Stimulated activated CD4-positive, alpha-beta T cell treated with anti-CD3 and anti-CD28 coated beads, Interleukin-4, amount 100 ng/mL, for 48 hours (primary cell): ENCODE measurements at regions not wholly inside any gene's neighbourhood (a gene's known extent, or its start where the extent isn't known, plus 50 kb on each side); places are given as distances from the start of the nearest gene placed in this dataset.
"Not testable (repeated sequence)": the region's sequence is repeated elsewhere in the genome, so short reads cannot be mapped to it uniquely, and the experiment has no call there.

Source experiments
- DNase-seq, 2 donors: peaks; one replicate each; pipeline ENCODE4 v3.0.0-alpha.2; 2020; ENCODE audit warnings: low read depth in 2 of 2

DNA sequence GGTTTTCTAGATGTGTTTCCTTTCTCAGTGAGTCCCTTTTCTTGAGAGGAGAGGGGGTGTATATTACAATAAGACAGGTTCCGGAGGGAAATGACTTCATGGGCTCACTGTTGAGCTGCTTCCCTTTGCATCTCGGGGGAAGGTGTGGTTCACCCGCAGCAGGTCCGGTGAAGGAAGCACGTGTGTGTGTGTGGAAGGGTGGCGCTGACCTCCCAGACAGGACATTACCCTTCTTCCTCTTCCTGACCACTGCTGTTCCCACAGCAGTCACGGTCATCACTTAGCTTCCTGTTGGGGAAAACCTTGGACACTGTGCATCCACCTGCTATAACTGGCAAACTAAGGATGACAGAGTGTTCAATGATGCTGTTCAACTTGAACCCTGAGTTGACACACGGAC lies 83.6 kb downstream of the PLEKHG1 start:
- no peak for DNase-seq

DNA sequence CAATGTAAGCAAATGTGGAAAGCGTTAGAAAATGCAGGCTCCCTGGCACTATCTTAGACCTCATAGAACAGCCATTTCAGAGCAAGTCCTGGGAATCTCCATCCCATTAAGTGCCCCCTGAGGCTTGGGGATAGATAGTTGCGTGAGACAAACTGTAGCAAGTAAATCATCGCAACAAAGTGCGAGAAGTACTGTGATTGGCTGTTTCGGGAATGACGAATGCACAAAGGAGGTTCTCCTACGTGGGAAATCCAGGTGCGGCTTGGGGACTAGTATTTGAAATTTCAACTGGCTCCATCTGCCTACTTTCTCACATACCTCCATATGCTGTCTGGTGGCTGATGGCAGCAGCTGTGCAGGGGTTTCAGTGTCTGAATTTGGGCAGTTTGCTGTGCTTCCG lies 84.5 kb downstream of the PLEKHG1 start:
- DNase-seq: no peak

DNA sequence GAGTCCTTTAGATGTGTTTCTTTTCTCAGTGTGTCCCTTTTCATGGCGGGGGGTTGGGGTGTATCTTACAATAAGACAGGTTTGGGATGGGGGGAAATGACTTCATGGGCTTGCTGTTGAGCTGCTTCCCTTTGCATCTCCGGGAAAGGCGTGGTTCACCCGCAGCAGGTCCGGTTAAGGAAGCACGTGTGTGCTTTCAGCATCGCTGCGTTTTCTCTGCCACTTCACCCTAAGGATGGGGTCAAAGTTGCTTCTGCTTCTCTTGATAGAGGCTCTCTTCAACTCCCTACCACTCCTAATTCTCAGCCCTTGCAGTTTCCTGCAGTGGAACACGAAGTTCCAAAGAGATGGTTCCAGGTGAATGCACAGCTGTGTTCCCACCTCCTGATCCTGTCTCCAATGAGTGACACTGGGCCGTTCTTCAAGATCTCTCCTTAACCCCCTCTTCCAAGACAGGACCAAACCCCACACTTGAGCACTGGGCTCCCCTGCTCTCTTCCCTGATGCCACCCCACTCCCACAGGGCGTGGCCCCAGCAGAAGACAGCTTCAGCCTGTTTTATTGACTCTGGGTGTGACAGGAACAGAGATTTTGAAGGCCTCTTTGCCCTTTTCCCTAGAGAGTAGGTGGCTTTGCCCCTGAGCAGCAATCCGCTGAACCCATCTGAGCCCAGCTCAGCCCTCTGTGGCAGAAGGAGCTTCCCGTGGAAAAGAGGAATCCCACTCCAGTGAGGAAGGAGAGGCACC lies 85.2 kb downstream of the PLEKHG1 start:
- DNase-seq: no peak

DNA sequence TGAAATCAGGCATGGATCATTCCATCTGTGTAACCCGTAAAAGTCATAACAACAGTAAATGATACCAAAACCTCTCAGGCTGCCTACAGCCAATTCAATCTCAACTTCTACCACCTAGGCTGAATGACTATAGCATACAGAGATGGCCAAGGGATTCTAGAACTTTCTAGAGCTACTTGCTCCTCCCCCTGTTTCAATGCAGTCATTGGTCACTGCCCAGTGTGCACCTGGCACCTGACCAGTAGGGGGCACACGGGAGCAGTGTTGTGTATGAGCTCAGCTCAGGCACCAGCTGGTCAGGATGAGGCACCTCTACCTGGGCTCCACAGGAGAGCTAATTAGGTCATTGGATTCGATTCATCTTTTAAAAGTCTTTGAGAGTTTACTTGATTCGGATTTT lies 86.2 kb downstream of the PLEKHG1 start:
- DNase-seq: peak; percentile 44 to 58

DNA sequence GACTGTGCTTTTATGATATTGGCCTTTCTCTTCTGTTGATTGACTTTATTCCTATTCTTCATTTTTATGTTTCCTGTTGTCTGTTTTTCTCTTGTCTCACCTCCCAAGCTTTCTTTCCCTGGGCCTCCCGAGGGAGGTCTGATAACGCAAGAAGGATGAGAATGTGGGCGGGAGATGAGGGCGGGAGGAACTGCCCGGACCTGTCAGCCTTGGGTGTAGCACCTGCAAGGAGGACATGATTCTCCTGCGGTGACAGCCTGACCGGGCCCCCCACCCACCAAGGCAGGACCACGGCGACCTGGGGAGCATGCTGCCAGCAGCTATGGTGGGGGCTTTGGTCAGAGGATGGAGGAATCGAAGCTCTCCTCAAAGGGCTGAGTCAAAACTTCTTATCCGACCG lies 86.9 kb downstream of the PLEKHG1 start:
- DNase-seq: no peak

DNA sequence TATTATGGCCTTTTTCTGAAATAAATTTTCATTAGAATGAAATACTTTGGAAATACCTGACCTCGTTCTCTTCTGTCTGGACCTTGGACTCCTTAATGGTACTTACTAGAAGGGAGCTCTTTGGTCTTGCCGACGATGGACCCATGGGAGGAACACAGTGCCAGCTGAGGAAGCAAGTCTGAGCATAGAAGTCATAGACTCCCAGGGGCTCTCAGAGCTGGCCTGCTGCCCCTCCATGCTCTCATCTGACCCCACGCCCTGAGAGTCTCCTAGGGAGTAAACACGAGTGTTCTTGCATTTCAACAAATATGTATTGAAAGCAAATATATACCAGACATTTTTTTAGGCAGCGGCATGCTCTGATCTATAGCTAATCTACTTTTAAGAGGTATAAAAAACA lies 87.8 kb downstream of the PLEKHG1 start:
- no peak for DNase-seq

DNA sequence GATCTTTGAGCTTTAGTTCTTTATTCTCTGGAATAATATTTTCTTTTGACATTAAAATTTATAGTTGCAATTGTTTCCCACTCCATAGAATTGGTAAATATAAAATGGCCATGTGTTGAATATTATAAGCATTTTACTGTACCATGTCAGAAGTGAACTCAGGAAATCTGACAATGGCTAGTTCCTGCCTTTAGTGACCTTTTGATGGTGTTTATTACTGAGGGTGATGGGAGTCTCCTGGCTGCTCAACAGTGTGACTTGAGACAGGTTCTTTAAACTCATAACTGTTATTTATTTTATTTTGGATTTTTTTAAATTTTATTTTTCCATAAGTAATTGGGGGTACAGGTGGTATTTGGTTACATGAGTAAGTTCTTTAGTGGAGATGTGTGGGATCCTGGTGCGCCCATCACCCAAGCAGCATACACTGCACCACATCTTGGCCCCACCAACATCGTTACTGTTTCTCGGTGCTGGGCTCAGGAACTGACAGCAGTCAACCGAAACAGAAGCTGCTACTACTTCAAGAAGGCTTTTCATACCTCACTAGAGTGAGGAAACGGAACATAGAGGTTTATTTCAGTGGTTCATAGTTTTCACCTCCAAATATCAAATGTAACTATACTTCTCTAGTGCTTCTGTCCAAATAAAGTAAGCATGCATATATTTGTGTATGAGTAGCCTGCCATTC lies 90.4 kb downstream of the PLEKHG1 start:
- DNase-seq: no peak

DNA sequence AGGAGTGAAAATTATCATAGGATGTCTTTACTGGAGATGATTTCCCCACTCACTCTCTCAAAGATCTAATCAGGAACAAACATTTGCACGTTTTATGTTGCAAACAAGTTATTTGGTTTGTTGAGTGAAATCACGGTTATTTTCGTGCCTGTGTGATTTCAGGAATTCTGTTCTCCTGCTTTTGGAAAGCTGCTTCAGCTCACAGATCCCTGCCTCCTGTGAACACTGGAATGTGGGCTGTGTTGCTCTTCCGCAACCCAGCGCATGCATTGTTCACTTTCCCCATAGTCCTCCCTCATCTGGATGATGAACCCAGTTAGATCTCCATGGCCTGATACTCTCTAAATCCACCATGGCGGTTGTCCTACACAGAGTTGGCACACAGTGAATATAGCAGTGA lies 91.0 kb downstream of the PLEKHG1 start:
- no peak for DNase-seq

DNA sequence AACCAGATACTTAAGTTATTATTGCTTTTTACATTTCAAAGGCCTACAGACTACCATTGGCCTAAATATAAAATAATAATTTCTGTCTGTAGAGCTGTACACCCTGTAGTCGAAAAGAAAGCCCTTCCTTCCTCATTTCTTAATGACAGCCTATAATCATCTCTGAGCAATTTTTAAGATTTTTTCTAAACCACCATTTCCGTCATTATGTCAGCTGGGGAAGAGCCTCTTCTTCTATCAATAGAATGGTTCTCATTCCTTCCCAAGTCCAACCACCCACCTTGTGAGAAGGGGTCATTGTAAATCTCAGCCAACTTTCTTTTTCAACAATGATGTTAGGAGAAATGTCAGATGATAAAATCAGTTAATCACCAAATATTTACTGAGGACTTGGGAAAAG lies 91.8 kb downstream of the PLEKHG1 start:
- DNase-seq: no peak

DNA sequence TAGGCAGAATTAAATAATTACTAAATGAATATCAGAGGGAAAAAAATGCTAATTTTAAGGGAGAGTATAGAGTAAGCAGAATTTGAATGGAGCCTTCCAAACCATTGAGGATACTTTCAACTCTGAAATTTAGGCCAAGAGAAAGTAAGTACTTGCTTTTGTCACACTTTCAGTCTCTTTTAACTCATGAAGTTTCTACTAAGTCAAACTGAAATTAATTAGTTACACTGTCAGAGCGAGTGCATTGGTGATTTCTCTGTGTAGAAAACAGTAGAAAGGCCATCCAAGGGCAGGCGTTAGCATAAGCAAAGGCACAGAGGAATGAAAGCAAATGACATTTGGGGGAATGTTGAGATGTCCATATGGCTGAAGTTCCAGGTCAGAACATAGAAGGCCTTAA lies 92.9 kb downstream of the PLEKHG1 start:
- no peak for DNase-seq

DNA sequence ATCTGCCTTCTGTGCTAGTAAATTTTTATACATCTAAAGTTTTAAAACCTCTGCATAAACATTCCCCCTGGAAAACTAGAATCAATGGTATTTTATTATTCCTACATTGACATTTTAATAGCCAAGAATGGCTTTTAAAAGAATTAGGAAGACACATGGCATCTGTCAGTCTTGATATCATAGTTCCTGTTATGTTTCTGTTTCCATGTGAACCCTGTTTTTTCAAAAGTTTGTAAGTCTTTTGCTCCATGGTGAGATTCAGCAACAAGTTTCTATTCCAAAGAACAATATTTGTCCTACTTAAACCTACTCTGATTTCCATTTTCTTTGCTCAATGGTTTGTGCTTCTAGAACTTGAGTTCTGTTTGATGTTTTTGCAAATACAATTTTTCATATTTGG lies 95.2 kb downstream of the PLEKHG1 start:
- no peak for DNase-seq

DNA sequence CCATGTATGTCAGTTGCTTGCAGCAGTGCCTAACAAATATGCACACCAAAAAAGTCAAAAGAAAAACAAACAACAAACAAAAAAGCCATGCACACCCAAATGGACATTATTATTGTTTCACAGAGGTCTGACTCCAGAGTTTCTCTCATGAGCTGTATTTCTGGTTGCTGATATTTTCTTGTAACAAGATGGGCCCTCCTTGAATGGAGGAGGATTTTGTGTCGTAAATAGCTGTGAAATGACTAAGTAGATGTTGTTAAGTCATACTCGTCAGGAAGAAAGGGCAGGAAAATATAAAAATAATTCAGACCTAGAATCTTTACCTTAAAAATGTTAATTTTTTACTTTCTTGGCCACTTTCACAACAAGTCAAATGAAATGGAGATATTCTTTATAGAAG lies 96.0 kb downstream of the PLEKHG1 start:
- DNase-seq: no peak

DNA sequence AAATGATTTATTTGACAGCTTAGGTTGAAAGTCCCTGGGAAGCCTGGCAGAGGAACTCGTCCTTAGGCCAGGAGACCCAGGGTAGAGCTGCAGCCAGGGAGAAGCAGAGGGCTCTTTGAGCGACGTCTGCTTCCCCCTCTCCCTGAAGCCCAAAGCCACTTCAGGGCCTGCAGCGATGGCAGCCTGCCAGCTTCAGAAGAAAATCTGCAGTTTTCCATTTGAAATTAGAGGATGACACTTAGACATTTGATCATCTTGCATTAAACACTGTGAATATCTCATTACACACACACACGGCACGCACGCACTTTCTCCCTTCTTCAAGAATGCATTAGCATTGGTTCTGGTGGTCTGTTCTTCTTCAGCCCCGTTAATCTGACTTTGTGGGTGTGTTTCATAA lies 96.5 kb downstream of the PLEKHG1 start:
- DNase-seq: no peak

DNA sequence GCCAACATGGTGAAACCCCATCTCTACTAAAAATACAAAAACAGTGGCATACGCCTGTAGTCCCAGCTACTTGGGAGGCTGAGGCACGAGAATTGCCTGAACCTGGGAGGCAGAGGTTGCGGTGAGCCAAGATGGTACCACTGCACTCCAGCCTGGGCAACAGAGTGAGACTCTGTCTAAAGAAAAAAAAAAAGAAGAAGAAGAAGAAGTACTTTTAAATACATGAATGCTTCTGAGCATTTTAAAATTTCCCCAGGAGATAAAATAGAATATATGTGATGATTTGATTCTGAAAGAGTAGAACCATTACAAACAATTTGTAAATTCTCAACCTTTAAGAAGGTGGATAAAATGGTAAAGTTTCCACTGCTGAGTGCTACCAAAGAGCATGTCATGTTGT lies 97.2 kb downstream of the PLEKHG1 start:
- DNase-seq: not testable (repeated sequence)

DNA sequence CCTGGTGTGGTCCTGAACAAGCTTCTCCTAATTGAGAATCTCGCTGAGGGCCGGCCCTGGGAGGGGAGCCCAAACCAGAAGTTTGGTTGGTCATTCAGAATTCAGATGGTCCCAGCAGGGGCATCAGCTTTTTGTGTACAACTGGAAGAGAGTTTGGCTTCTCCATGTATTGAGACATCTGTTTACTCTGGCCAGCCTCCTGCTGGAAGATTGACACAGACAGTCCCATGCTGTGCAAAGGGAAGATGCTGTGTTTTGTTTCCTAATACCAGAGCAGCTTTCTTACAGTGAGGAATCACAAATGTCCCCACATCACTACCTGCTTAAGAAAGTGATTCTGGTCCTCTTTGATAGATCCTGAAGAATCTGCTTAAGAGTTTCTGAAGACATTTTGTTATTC lies 97.8 kb downstream of the PLEKHG1 start:
- no peak for DNase-seq

DNA sequence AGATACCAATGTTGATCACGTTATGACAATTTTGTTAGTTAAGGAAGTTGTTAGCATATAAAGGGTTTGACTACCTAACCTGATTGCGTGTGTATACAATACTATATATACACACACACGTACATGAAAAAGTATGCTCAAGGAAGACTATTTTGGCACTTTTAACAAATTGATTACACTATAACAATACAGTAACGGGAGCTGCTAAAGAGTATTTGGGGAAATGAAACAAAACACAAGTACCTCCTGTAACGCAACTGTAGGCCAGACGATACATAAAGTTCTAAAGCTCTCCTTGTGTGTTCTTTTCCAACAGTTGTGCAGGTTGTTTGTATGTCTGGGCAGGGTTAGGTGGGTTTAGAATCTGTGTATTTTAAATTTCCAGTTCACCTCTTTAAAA lies 98.7 kb downstream of the PLEKHG1 start:
- DNase-seq: no peak

DNA sequence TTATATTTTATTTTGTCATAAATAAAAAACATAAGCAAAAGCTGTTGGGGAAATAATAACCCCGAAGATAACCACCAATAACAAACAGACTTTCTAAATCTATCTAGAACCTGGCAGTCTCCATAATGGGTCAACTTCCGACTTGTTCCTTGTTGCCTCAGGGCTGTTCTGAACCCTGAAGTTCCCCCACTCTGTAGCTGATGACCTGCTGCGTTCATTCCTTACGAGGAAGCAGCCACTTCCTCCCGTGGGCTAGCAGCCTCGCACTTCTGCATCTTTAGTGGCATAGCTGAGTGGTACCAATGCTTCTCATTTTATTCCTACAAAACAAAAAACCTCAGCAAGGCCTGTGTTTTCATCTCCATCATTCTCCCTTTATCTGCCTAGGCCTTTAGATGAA lies 103.0 kb downstream of the PLEKHG1 start:
- no peak for DNase-seq

DNA sequence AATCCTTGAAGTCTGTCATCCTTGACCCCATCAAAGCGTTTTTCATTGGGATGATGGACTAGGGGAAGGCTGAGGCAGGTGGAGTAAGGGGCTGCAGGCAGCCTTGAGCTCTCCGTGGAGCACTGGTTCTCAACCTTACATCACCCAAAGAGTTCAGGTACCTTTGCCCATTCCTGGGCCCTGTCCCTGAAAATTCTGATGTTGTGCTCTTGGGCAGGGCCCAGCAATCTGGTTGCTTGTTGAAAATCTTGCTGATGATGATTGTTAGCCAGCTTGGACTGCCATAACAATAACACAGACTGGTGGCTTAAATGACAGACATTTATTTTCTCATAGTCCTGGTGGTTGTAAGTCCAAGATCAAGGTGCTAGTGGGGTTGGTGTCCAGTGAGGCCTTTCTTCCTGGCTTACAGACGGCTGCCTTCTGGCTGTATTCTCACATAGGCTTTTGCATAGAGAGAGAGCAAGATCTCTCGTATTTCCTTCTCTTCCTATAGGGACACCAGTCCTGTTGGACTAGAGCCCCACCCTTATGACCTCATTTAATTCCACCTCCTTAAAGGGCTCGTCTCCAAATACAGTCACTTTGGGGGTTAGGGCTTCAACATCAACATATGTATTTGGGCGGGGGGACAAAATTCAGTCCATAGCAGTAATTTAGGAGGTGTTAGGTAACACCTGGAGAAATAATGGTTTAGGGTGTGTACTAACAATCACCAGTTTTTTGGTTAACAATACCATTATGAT lies 104.9 kb downstream of the PLEKHG1 start:
- no peak for DNase-seq

DNA sequence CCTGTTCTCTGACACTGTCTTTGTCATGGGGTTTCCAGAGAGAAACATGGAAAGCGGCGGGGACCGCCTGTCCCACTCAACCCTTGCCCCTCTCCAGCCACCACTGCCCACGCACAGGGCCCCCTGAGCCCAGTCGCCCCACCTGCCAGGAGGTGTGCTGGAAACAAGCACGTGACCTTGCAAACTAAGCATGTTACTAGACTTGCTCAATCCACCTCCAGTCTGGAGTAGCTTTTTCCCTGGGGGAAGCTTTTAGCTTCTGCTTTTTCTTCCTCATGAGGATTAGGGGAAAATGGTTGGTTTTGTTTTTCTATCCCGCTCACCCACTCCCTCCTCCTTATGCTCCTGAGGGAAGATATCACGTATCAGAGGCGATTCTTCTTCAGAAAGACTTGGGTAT lies 105.7 kb downstream of the PLEKHG1 start:
- DNase-seq: no peak

DNA sequence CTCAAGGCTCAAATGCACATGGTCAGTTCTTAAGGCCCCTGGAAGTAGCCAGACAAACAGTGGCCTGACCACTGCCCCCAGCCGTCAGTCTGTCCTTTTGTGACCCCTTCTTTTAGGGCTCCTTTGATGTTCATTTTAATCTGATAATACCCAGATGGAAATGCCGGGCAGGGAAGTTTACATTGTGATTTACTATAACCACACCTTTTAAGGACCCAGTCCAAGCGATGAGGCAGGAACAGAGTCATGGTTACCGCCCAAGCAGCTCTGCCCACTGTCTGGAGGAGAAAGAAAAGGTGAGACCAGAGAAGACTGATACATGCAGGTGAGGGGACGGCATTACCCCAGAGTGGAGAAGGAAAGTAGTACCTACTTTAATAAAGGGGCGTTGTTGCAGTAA lies 110.6 kb downstream of the PLEKHG1 start:
- no peak for DNase-seq

DNA sequence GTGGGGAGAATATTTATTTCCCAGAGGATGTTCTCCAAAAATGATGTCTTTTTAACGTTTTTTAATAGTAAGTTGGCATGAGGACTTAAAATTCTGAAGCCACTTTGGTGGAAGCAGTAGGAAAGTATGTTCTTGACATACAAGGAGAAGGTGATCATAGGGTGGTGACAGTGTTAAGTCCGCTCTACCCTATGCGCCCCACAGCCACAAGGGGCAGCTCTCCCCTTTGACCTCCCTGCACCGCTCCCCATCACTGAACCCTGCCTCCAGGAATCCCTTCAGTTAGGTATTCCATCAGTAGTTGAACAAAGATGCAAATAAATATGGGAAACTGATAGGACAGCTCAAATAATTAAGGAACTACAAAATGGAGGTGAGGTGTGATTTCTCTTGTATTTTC lies 111.4 kb downstream of the PLEKHG1 start:
- no peak for DNase-seq

DNA sequence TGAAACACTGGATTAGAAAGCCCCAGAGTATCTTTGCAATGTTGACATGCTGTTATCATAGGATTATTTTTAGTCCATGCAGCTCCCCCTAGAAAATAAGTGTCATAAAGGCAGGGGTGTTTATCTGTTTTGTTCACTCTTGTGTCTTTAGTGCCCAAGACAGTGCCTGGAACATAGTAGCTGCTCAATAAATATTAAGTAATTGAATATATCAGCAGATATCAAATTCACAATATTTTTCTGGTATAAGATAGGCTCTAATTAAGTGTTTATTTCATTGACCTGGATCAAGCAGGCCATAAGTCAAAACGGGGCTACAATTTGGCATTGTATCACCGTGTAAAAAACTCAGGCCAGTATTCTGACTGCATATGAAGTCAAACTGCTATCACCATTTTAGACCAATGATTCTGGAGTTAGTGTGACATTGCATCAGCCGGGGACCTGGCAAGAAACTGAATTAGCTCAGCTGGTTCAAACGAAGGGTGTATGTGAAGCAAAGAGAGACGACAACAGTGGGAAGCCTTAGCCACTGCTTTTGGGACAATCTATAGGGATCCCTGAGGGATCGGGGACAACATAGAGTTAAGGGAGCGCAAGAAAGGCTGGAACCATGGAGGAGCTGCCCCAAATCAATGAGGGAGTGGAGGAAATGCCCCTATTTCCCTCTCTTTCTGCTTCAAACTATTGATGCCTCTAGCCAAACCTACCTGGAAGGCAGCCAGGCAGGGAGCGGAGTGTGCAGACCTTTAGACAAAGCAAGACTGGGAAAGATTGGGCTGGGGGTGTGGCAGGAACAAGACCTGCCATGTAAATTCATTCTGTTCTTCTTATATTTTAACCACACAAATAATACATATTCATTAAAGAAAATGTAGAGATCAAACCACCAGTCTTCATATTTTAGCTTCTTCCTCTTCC lies 112.2 kb downstream of the PLEKHG1 start:
- no peak for DNase-seq
